ENCODE measurements at regions not wholly inside any gene's neighbourhood (a gene's known extent, or its start where the extent isn't known, plus 50 kb on each side); places are given as distances from the start of the nearest gene placed in this dataset.

DNA sequence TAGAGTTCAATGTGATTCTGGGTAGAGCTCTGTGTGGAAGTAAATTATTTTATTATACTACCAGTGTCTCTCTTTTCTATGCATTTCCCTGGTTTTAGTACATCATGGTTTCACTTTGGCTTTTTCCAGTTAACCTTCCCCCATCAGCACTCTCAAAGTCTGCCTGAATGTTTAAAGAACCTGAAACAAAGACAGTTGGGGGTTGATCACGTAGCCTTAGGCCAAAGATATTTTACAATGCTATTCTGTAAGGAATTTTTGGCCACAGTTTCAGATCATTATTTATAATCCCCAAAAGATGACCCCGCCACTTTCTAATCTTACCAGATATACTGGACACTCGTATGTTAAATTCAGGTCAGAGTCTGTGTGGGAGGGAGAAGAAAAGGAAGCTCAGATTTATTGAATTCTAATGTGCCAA, 156.3 kb upstream of the TMC3 start:
- DNase-seq (ENCODE audit: low read depth), result no peak

- DNase-seq (ENCODE audit: low read depth), result no peak
Observed at GRCh38 chr15:81529481-81529880, 155.5 kb upstream of the TMC3 start.

DNA sequence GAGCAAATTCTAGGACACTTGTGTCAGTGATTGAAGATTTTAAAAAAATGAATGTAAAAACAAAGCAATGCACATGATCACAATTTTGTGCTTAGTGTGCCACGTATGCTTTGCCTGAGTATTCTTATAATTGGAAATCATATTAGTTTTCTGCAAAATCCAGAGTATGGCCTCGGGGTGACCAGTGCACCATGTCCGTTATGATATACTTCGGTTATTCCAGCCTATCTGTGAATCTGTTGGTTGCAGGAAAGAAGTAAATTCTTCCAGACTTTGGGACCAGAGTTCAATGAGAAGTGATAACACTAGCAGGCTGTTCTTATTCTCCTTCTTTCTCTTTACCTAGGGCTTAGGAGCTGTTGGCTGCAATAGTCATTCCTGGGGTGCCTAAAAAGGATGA, 152.0 kb upstream of the TMC3 start:
- no peak for DNase-seq (ENCODE audit: low read depth)

GRCh38 chr15:81524496-81524895, 150.5 kb upstream of the TMC3 start:
- no peak for DNase-seq (ENCODE audit: low read depth)

- DNase-seq (ENCODE audit: low read depth), result no peak
Observed at GRCh38 chr15:81523867-81524266, 149.9 kb upstream of the TMC3 start.

DNA sequence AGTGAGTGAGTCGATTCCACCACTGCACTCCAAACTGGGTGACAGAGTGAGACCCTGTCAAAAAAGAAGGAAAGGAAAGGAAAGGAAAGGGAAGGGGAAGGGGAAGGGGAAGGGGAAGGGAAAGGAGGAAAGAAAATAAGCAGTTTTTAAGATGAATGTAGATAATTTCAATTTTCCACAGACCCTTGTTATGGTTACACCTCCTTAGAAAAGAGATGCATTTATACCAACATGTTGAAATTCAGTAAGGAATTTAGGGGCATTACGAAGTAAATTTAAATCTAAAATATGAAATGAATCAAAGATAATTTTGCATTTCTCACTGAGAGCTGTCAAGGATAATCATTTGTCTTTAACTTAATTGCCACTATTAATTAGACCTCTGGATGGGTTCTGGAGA, 146.5 kb upstream of the TMC3 start:
- DNase-seq (ENCODE audit: low read depth), result no peak

DNA sequence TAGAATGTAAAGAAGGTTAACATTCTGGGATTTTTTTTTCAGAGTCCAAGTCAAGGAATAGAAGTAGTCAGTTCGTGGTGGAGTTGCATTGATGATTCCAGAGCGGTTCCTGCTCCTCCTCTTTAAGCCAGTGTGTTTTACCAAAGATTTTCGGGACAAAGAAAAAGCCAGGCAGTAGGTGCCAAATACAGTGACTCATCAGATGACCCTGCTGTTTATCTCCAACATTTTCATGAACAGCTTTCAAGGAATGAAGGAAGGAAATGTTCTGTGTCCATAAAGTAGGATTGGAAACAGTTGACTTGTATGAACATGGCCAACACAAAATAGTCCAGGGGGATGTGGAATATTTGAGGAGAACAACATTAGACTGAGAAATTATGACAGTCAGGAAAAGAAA, 142.4 kb upstream of the TMC3 start:
- DNase-seq (ENCODE audit: low read depth), result no peak

DNA sequence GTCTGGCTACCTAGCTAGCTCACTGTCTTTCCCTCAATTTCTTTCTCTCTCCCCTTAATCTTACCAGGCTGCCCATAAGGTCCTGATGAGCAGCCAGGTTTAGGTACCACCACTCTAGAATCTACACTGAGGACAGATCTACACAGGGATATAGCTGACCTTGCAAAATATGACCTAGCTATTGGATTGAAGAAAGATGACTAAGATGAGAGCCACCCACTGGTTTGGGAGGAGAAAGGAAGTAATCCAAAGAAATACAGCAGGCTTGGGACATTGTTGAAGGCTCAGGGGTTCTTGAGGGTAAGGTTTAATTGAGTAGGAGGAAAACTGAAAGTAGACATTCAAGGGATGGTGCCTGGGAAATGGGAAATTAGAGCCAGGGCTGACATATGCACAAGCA, 142.0 kb upstream of the TMC3 start:
- no peak for DNase-seq (ENCODE audit: low read depth)

DNA sequence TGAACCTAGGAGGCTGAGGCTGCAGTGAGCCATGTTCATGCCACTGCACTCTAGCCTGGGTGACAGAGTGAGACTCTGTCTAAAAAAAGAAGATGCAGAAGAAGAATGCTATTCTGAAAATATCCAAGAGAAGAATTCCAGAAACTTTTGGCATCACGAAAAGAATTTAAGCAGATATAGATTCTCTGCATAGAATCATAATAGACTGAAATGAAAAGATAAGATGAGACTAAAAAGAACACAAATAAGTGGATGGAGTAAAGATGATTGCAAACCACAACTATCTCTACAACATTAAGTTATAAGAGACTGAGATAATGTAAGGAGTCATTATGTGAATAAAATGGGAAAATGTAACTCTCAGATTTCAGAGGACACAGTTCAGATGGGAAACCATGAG, 140.7 kb upstream of the TMC3 start:
- DNase-seq (ENCODE audit: low read depth), result no peak

DNA sequence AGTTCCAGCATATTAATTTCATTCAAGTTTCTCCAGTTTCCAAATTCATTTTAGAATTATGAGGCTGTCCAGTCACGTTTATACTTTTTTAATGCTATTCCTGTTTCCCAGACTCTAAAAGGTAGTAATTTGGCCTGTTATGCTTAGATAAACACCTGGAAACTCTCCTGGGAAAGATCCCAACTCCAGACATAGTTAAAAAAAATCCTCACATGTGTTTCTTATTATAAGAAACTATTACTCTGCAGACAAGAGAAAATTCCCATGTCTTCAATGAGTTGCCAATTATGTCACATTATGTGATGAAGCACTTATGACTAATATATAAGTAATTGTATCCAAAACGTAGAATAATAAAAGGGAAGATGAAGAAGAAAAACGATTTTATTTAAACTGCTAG, 137.1 kb upstream of the TMC3 start:
- DNase-seq (ENCODE audit: low read depth), result no peak

DNA sequence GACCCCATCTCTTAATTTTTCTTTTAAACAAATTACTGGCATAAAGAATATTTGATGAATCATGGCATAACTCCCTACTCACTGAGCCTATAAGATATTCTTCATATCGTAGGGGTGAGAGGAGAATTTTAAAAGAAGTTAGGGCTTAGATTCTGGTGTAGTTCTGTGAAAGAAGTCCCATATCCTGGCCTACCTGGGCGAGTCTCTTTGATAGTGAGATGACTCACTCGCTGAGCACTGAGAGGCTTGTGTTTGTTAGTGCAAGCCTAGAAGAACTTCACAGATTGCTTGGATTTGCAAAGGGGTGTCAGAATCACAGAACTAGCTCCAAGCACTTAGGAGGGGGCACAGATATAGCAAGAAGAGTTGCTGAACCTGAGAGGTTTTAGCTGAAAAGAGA, 133.8 kb upstream of the TMC3 start:
- DNase-seq (ENCODE audit: low read depth), result no peak

DNA sequence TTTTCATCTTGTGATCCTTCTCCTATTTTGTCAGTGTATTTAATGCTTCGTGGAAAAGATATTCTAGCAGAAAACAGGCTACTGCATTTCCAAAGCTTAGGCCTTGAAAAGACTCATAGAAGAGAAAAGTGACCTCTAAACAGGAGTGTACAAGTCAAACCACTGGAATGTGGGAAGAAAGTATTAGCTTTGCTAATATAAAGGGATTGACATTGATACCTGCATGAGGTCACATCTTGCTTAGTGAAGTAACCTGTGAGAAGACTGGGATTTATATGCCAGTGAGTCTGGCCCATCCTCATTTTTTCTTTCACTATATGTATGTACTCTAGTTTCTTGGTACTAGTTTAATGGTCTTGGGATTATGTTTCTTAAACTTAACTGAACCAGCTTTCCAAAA, 132.9 kb upstream of the TMC3 start:
- DNase-seq (ENCODE audit: low read depth), result no peak

- DNase-seq (ENCODE audit: low read depth), result no peak
Observed at GRCh38 chr15:81506071-81506470, 132.1 kb upstream of the TMC3 start.

DNA sequence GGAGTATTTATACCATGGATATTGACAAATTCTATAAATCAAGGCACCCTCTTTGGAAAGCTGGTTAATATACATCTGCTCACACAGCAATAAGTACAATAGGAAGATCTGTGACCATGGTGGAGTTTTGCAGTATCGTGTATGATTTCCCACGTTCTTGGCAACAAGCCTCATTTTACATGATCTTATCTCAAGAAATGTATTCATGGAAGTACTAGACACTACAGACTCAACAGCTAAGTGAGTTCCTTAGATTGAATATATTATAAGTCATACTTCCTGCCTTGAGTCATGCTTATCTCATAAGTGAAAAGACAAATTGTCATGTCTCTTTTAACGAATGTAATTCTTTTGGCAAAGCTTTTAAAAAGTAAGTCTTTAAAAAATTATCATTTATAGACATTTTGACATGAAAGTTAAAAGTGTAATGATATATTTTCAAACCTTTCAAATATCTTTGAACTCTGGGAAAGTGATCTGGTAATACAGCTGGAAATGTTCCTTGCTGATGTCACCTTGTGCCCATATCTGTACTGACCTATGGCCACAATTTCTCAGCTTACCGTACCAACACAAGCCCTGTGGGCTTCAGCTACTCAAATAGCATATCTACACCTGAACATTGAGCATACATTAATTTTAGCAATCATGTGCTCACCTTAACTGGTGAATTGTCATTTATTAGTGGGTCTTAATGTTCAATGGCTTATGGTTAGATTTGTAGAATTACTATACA, 130.3 kb upstream of the TMC3 start:
- DNase-seq (ENCODE audit: low read depth), result no peak

DNA sequence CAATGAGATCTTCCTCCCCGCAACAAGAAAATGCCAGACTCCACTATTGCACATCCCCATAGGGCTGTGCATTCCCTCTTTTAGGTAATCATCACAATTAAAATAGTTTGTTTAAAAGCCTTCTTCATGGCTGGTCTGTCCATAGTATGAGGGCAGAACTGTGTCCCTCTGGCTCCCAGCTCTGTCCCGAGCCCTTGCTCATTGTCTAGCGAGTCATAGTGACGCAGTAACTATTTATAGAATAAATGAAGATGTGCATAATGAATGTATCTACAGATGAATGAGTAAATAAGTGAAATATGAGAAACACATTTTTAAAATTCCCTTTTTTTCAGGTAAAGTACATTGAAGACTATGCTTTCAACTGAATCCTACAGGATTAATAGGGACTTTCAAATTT, 128.4 kb upstream of the TMC3 start:
- no peak for DNase-seq (ENCODE audit: low read depth)

GRCh38 chr15:81500081-81500480, 126.1 kb upstream of the TMC3 start:
- no peak for DNase-seq (ENCODE audit: low read depth)

DNA sequence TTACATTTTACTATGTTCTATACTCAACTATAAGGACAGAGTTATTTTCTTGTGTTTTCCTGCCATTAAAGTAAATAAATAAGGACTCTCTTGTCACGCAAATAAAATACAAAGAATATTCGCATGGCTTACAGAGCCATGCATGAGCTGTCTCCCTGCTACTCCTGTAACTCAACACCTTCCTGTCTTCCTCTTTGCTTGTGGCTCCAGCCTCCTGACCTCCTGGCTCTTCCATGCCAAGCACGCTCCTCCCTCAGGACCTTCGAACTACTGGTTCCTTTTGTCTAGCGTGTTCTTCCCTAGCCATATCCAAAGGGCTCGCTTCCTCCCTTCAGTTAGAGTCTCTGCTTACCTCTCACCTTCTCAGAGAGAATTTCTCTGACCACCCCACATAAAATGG, 124.3 kb upstream of the TMC3 start:
- DNase-seq (ENCODE audit: low read depth), result no peak

DNA sequence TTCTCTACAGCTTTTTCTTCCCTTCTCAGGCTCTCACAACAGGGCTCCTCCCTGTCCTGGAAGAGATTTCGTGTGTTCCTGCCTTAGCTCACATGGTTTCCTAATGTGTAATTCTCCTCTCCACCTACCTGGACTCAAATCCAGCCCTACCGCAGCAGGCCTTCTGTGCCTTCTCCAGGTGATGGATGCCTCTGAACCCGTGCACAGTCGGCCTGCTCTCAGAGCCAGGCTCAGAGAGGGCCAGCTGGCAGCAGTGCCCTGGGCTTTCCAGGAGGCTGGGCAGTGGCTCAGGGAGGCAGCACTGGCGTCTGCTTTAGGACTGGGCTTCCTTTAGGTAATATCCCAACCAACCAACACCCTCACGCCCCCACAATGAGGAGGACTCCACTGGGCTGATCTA, 123.2 kb upstream of the TMC3 start:
- DNase-seq (ENCODE audit: low read depth), result no peak

GRCh38 chr15:81495780-81496467, 121.9 kb upstream of the TMC3 start:
- DNase-seq (ENCODE audit: low read depth), result no peak

GRCh38 chr15:81492969-81493645, 119.1 kb upstream of the TMC3 start:
- DNase-seq (ENCODE audit: low read depth), result no peak

DNA sequence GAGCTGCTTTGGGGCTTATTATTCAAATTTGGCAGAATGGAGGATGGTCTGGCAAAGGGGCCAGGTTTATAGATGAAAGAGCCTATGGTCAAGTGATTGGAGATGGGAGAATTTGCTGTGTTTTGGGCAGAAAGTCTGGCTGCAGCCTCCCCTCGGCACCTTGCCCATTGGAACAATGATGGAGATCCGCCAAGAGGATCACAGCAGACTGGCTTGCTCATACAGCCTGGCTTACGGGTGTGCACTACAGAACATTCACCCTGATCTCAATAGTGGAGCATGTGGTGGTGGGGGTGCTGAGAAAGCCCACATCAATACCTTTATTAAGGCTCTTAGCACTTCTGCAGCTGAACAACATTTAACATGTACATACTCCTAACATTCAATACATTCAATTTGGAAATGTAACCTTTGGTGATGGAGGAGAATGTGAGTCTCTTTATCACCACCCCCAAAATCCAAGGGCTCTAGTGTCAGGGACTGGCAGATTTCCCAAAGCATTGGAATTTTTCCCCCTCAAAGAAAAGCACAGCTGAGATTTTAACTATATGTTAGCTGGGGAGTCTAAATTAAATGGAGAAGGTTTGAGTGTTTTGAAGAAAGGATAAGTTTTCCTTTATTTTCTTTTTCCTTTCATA, 118.4 kb upstream of the TMC3 start:
- no peak for DNase-seq (ENCODE audit: low read depth)

DNA sequence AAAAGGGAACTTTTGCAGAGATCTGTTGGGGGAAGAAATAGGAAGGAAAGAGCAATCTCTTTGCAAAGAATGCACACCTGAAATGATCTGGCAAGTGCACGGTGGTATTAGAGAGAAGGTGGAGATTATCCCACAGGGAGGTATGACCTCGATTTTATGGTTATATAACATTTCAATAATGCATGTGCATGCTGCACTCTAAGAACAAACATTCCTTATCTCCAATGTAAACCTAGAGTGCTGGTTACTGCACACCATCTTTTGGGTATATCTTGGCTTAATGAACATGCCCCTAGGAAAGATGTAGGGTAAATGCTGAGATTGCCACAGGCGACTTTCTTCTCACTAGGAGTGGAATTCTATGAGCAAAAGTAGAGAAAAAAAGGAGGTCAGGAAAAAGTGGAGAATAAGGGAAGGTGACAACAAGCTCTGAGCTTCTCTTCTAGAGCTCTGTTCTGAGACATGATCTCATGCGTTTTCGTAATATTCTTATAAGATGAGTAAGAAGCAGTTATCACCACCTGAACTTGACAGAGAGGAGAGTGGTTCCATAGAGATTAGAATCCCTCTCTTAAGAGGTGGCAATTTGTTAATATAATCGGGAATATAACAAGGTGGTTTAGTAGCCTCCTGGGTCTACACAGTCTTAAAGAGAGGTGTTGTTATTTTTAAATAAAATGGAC, 117.5 kb upstream of the TMC3 start:
- DNase-seq (ENCODE audit: low read depth), result no peak
